ENCODE measurements at regions not wholly inside any gene's neighbourhood (a gene's known extent, or its start where the extent isn't known, plus 50 kb on each side); places are given as distances from the start of the nearest gene placed in this dataset.
"Not testable (repeated sequence)": the region's sequence is repeated elsewhere in the genome, so short reads cannot be mapped to it uniquely, and the experiment has no call there.

DNA sequence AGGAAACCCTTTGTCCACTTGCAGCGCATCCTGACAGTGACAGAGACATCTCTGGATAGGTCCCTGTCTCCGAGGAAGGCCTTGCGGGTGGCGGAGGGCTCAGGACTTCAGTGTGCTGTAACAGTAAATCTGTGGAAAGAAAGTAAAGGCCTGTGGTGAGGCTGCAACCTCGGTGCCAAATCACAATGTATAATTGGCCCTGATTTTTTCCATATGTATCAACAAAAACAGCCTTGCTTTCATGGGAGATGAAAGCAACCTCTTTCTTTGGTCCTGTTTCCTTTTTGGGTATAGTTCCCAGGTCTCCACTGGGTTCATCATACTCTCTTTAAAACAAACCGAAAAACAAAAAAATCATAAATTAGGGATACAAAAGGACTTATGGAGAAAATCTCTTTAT, 110.9 kb upstream of the BMPER start:
- no peak for DNase-seq (ENCODE audit: low read depth)
- H3K4me3 ChIP-seq (replicated peaks; ENCODE audit: low read depth, low read length), result no peak overlapping the region
- TF ChIP-seq, protein P1, sequence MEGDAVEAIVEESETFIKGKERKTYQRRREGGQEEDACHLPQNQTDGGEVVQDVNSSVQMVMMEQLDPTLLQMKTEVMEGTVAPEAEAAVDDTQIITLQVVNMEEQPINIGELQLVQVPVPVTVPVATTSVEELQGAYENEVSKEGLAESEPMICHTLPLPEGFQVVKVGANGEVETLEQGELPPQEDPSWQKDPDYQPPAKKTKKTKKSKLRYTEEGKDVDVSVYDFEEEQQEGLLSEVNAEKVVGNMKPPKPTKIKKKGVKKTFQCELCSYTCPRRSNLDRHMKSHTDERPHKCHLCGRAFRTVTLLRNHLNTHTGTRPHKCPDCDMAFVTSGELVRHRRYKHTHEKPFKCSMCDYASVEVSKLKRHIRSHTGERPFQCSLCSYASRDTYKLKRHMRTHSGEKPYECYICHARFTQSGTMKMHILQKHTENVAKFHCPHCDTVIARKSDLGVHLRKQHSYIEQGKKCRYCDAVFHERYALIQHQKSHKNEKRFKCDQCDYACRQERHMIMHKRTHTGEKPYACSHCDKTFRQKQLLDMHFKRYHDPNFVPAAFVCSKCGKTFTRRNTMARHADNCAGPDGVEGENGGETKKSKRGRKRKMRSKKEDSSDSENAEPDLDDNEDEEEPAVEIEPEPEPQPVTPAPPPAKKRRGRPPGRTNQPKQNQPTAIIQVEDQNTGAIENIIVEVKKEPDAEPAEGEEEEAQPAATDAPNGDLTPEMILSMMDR (IDR thresholded peaks at IDR 0.05; ENCODE audit: low read length, missing control alignments), result no peak

DNA sequence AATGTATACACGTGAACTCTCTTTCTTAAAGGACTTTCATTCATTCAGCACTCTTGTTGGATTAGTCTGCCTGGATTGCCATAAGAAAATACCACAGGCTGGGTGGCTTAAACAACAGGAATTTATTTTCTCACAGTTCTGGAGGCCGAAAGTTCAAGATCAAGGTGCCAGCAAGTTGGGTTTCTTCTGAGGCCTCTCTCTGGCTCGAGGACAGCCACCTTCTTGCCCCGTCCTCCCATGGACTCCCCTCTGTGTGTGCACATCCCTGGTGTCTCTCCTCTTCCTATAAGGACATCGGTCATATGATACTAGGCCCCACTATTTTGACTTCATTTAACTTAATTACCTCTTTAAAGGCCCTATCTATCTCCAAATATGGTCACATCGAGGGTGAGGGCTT, 110.4 kb upstream of the BMPER start:
- H3K4me3 ChIP-seq (replicated peaks; ENCODE audit: low read depth, low read length), result no peak overlapping the region
- TF ChIP-seq, protein P1 (IDR thresholded peaks at IDR 0.05; ENCODE audit: low read length, missing control alignments), result no peak
- no peak for DNase-seq (ENCODE audit: low read depth)

DNA sequence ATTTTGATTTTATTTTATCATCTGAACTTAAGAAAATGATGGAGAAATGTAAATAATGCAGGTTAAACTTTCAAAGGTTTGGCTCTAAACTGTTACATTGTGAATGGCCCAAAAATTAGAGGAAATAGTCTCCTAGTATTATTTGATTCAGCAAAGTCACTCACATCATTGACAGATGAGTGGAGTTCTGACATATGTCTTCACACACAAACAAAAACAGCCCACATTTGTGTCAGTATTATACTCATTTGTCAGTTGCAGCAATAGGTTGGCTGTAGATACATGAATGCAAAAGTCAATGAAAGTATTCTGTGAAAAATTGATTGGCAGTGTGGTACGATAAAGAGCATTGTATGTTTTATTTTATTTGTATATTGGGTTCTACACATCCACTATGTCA, 108.8 kb upstream of the BMPER start:
- TF ChIP-seq, protein P1 (IDR thresholded peaks at IDR 0.05; ENCODE audit: low read length, missing control alignments), result no peak
- H3K4me3 ChIP-seq (replicated peaks; ENCODE audit: low read depth, low read length), result no peak overlapping the region
- no peak for DNase-seq (ENCODE audit: low read depth)

DNA sequence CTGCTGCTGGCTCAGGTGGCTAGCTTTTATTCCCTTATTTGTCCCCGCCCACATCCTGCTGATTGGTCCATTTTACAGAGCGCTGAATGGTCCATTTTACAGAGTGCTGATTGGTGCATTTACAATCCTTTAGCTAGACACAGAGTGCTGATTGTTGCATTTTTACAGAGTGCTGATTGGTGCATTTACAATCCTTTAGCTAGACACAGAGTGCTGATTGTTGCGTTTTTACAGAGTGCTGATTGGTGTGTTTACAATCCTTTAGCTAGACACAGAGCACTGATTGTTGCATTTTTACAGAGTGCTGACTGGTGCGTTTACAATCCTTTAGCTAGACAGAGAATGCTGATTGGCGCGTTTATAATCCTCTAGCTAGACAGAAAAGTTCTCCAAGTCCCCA, 107.8 kb upstream of the BMPER start:
- not testable (repeated sequence) for DNase-seq (ENCODE audit: low read depth); H3K4me3 ChIP-seq (replicated peaks; ENCODE audit: low read depth, low read length)

DNA sequence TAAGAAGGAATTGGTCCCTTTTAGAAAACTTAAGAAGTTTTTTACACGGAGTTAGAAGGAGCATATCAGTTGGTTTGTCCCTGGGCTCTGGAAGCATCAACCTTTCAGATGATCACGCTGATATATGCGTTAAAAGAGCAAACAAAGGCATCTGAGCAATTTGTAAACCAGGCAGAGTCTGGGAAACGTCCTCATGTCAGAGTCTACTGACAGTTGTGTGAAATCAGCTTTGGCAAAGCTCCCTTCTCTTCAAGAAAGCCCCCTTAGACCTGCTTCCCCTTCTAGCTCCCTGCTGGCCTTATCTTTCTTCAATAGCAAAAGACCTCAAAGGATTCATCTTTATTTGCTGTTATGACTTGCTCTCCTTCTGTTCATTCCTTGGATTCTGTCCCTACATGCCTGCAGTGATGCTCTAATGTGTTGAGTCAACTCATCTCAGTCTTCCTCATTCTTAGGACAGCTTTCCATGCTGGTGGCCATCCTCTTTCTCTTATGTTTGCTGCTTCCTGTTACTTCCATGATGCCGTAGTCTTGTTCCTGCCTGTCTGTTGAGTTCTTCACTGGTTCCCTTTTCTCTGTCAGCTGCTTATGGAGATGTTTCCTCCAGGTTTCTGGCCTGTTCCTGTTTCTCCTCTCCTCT, 106.5 kb upstream of the BMPER start:
- H3K4me3 ChIP-seq (replicated peaks; ENCODE audit: low read depth, low read length), result no peak overlapping the region
- DNase-seq (ENCODE audit: low read depth), result no peak
- TF ChIP-seq, protein P1 (IDR thresholded peaks at IDR 0.05; ENCODE audit: low read length, missing control alignments), result no peak

DNA sequence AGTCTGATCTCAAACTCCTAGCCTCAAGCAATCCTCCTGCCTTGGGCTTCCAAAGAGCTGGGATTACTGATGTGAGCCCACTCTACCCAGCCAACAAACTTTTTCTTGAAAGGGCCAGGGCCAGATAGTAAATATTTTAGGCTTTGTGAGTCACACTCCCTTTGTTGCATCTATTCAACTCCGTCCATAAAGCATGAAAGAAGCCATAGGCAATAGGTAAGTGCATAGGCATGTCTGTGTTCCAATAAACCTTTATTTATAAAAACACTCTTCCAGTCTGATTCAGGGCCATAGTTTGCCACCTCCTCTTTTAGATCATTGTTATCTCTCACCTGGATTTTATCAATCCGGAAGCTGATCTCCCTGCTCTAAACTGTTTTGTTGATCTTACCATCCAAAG, 105.6 kb upstream of the BMPER start:
- DNase-seq (ENCODE audit: low read depth), result no peak
- TF ChIP-seq, protein P1 (IDR thresholded peaks at IDR 0.05; ENCODE audit: low read length, missing control alignments), result no peak
- no peak overlapping the region for H3K4me3 ChIP-seq (replicated peaks; ENCODE audit: low read depth, low read length)

DNA sequence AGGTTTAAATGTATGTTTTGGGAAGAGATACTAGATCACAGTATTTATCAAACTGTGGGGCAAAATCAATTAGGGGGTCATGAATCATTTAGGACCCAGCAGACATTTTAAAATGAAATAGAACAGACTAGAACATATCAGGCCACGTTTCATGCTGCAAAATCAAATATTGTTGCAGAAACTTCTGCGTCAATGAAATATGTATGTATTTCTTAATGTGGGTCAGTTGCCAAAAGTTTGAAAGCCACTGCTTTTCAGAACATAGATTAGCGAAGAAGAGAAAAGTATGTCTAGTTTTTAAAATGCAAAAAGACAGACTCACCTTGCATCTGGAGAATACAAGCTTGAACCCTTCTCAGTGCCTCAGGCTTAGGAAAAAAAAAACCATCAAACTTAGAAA, 102.7 kb upstream of the BMPER start:
- no peak overlapping the region for H3K4me3 ChIP-seq (replicated peaks; ENCODE audit: low read depth, low read length)
- DNase-seq (ENCODE audit: low read depth), result peak; percentile 31
- TF ChIP-seq, protein P1 (IDR thresholded peaks at IDR 0.05; ENCODE audit: low read length, missing control alignments), result no peak
